ENCODE measurements at regions not wholly inside any gene's neighbourhood (a gene's known extent, or its start where the extent isn't known, plus 50 kb on each side); places are given as distances from the start of the nearest gene placed in this dataset.

DNA sequence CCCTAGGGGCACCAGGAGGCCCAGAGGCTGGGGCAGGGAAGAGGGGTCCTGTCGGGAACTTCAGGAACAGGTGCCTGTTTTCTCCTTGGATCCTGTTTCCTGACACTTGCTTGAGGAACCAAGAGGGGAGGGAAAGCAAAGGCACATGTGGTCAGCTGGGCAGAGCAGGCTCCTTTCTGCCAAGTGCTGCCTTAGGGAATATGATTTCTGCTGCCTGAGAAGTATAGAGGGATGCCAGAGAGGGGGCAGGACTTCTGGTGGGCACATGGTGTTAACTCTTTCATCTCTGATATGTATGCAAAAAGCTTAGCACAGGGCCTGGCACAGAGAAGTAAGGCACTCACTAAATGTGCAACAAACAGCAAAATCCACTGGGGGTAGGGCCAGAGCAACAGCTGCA is 51.2 kb upstream of the PJA1 start:
- DNase-seq (ENCODE audit: extremely low read depth, insufficient read length) = no peak
- H3K36me3 ChIP-seq (ENCODE audit: control insufficient read depth, insufficient read depth, low read length) = no peaks in the 10 kb centered on the region
- H3K27me3 ChIP-seq (replicated peaks; ENCODE audit: control insufficient read depth, insufficient read depth, low read length) = no peaks in the 10 kb centered on the region; the same call in 1 of the 2 replicates
- no peak overlapping the region for H3K4me3 ChIP-seq (replicated peaks; ENCODE audit: low read depth, low read length)
- TF ChIP-seq, protein P1, sequence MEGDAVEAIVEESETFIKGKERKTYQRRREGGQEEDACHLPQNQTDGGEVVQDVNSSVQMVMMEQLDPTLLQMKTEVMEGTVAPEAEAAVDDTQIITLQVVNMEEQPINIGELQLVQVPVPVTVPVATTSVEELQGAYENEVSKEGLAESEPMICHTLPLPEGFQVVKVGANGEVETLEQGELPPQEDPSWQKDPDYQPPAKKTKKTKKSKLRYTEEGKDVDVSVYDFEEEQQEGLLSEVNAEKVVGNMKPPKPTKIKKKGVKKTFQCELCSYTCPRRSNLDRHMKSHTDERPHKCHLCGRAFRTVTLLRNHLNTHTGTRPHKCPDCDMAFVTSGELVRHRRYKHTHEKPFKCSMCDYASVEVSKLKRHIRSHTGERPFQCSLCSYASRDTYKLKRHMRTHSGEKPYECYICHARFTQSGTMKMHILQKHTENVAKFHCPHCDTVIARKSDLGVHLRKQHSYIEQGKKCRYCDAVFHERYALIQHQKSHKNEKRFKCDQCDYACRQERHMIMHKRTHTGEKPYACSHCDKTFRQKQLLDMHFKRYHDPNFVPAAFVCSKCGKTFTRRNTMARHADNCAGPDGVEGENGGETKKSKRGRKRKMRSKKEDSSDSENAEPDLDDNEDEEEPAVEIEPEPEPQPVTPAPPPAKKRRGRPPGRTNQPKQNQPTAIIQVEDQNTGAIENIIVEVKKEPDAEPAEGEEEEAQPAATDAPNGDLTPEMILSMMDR (IDR thresholded peaks at IDR 0.05; ENCODE audit: insufficient read depth, low read length, poor library complexity, severe bottlenecking) = no peak

DNA sequence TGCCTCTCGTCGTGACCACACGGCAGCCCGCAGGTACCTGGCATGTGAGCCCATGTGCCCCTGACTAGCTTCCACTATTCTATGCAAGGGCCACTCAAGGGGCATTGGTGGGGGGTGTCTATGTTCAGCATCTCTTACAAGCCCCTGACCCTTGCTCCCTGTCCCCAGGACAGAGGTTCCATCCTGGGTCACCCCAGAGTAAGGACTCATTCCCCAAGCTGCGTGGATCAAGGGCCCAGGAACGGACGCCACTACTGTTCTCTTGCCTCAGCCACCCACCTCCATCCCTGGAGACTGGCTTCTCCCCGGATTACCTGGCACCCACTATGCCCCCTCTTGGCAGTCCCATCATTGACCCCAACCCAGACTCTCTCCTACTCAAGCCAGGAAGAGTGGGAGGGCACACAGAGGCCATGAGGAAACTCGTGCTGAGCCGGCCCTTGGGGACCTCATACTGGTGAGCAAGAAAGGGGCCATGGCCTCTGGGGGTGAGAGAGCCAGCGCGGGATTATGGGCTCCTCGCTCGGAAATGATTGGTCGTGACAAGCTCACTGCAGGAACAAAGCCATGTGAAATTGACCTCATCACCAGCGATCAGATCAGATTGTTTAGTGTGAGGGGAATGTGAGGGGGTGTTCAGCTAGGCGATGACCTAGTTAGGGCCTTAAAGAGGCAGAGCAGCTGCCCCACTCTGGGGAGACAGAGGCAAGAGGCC is 50.1 kb upstream of the PJA1 start:
- no peaks in the 10 kb centered on the region; the same call in 1 of the 2 replicates for H3K27me3 ChIP-seq (replicated peaks; ENCODE audit: control insufficient read depth, insufficient read depth, low read length)
- DNase-seq (ENCODE audit: extremely low read depth, insufficient read length) = no peak
- TF ChIP-seq, protein P1 (IDR thresholded peaks at IDR 0.05; ENCODE audit: insufficient read depth, low read length, poor library complexity, severe bottlenecking) = no peak
- no peaks in the 10 kb centered on the region for H3K36me3 ChIP-seq (ENCODE audit: control insufficient read depth, insufficient read depth, low read length)
- H3K4me3 ChIP-seq (replicated peaks; ENCODE audit: low read depth, low read length) = no peak overlapping the region
